Thyroid gland (tissue), 4 donors: ENCODE measurements at regions not wholly inside any gene's neighbourhood (a gene's known extent, or its start where the extent isn't known, plus 50 kb on each side); places are given as distances from the start of the nearest gene placed in this dataset.

ENCODE experiments used
- POLR2A ChIP-seq, 2 donors: fragments of 450-650 bp; IDR thresholded peaks; one replicate each; pipeline ENCODE4 v1.6.1; 2017; ENCODE audit warnings: antibody characterized with exemption in 2 of 2, mild to moderate bottlenecking in 2 of 2, moderate library complexity in 1 of 2
- TF ChIP-seq, protein P1 (sequence below), 6 experiments: fragments of 200-600 bp in 3 of 6; fragments of 450-650 bp in 3 of 6; sonication (generic) in 3 of 6; IDR thresholded peaks; one replicate each; pipeline ENCODE4 v1.5.1; 2016 to 2019; ENCODE audit warnings: antibody characterized with exemption in 6 of 6, mild to moderate bottlenecking in 2 of 6, inconsistent platforms in 1 of 6, moderate library complexity in 1 of 6

- TF ChIP-seq, protein P1, sequence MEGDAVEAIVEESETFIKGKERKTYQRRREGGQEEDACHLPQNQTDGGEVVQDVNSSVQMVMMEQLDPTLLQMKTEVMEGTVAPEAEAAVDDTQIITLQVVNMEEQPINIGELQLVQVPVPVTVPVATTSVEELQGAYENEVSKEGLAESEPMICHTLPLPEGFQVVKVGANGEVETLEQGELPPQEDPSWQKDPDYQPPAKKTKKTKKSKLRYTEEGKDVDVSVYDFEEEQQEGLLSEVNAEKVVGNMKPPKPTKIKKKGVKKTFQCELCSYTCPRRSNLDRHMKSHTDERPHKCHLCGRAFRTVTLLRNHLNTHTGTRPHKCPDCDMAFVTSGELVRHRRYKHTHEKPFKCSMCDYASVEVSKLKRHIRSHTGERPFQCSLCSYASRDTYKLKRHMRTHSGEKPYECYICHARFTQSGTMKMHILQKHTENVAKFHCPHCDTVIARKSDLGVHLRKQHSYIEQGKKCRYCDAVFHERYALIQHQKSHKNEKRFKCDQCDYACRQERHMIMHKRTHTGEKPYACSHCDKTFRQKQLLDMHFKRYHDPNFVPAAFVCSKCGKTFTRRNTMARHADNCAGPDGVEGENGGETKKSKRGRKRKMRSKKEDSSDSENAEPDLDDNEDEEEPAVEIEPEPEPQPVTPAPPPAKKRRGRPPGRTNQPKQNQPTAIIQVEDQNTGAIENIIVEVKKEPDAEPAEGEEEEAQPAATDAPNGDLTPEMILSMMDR (IDR thresholded peaks at IDR 0.05) = no peak
- TF ChIP-seq POLR2A (IDR thresholded peaks at IDR 0.05) = no peak
Measured at GRCh38 chr16:9027070-9027799, 63.5 kb upstream of the USP7 start.
